ENCODE measurements at regions not wholly inside any gene's neighbourhood (a gene's known extent, or its start where the extent isn't known, plus 50 kb on each side); places are given as distances from the start of the nearest gene placed in this dataset.

DNA sequence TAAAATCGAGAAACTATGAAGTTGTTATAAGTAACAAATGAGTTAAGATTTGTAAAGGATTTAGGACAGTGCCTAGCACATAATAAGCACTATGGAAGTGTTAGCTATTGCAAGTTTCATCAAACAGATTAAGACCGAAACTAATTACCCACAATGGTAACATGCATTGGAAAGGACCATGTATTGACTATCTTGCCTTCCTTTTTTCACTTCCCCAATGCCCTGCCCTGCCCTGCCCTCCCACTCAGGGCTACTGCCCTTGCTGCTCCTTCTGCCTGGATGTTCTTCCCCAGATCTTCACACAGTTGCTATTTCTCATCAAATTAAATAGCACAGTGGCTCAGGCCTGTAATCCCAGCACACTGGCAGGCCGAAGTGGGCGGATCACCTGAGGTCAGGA is 202.1 kb upstream of the PSMD7 start (continued):
- TF ChIP-seq, protein P1, sequence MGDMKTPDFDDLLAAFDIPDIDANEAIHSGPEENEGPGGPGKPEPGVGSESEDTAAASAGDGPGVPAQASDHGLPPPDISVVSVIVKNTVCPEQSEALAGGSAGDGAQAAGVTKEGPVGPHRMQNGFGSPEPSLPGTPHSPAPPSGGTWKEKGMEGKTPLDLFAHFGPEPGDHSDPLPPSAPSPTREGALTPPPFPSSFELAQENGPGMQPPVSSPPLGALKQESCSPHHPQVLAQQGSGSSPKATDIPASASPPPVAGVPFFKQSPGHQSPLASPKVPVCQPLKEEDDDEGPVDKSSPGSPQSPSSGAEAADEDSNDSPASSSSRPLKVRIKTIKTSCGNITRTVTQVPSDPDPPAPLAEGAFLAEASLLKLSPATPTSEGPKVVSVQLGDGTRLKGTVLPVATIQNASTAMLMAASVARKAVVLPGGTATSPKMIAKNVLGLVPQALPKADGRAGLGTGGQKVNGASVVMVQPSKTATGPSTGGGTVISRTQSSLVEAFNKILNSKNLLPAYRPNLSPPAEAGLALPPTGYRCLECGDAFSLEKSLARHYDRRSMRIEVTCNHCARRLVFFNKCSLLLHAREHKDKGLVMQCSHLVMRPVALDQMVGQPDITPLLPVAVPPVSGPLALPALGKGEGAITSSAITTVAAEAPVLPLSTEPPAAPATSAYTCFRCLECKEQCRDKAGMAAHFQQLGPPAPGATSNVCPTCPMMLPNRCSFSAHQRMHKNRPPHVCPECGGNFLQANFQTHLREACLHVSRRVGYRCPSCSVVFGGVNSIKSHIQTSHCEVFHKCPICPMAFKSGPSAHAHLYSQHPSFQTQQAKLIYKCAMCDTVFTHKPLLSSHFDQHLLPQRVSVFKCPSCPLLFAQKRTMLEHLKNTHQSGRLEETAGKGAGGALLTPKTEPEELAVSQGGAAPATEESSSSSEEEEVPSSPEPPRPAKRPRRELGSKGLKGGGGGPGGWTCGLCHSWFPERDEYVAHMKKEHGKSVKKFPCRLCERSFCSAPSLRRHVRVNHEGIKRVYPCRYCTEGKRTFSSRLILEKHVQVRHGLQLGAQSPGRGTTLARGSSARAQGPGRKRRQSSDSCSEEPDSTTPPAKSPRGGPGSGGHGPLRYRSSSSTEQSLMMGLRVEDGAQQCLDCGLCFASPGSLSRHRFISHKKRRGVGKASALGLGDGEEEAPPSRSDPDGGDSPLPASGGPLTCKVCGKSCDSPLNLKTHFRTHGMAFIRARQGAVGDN (IDR thresholded peaks at IDR 0.05) = no peak
- no peak for TF ChIP-seq ZNF622 (IDR thresholded peaks at IDR 0.05)
- no peak for TF ChIP-seq CBX3 (IDR thresholded peaks at IDR 0.05; ENCODE audit: borderline replicate concordance, low read depth)
- TF ChIP-seq NR2C2 (IDR thresholded peaks at IDR 0.05; ENCODE audit: borderline replicate concordance, control insufficient read depth, insufficient read length, low read depth) = no peak
- peak; percentile 55; the same call in 1 of the 2 replicates for TF ChIP-seq GATAD2B (conservative IDR thresholded peaks at IDR 0.05; ENCODE audit: low read depth)
- no peak for TF ChIP-seq PRDM15 (CRISPR knock-in tag; IDR thresholded peaks at IDR 0.05)
- TF ChIP-seq ZBTB33 (IDR thresholded peaks at IDR 0.05) = no peak
- no peak for TF ChIP-seq POLR2A (IDR thresholded peaks at IDR 0.05; ENCODE audit: low read depth, low read length)
- peak; percentile 81 for TF ChIP-seq DPF2 (IDR thresholded peaks at IDR 0.05)
- TF ChIP-seq CBX5 (IDR thresholded peaks at IDR 0.05; ENCODE audit: low read depth) = no peak
- peak; percentile 60 for TF ChIP-seq NR2F1 (conservative IDR thresholded peaks at IDR 0.05)
- TF ChIP-seq MTA2 (IDR thresholded peaks at IDR 0.05; ENCODE audit: low read depth) = peak; percentile 85
- TF ChIP-seq CHD2 (IDR thresholded peaks at IDR 0.05; ENCODE audit: borderline replicate concordance, low read depth, low read length) = no peak
- no peak for TF ChIP-seq MEF2B (IDR thresholded peaks at IDR 0.05; ENCODE audit: partially characterized antibody, poor library complexity, severe bottlenecking)
- TF ChIP-seq ESRRA (IDR thresholded peaks at IDR 0.05; ENCODE audit: low read length) = no peak
- peak in 1 of 2 experiments; percentile 63; a peak in 1 of 4 replicates for TF ChIP-seq EP300 (IDR thresholded peaks at IDR 0.05; ENCODE audit: borderline replicate concordance in 1 of 2, control insufficient read depth in 1 of 2, low read depth in 2 of 2, low read length in 2 of 2)
- TF ChIP-seq JUNB (IDR thresholded peaks at IDR 0.05) = no peak
- no peak for TF ChIP-seq MEF2A (IDR thresholded peaks at IDR 0.05; ENCODE audit: insufficient read depth, low read depth, low read length)
- no peak for TF ChIP-seq RELA (IDR thresholded peaks at IDR 0.05; ENCODE audit: borderline replicate concordance, partially characterized antibody)
- 0 out of 2 replicates have a peak, but pooled peaks have one; percentile 20 for TF ChIP-seq RELB (IDR thresholded peaks at IDR 0.05; ENCODE audit: low read depth)
- TF ChIP-seq STAT3 (IDR thresholded peaks at IDR 0.05; ENCODE audit: low read depth, low read length) = no peak
